Left forelimb (tissue), 1 donor: ENCODE measurements at regions not wholly inside any gene's neighbourhood (a gene's known extent, or its start where the extent isn't known, plus 50 kb on each side); places are given as distances from the start of the nearest gene placed in this dataset.

Experiments
- DNase-seq: peaks from one replicate; pipeline ENCODE4 v3.0.0-alpha.2; 2018; ENCODE audit warnings: low spot score

GRCh38 chr17:53891726-53892125, 69.0 kb downstream of the KIF2B start:
- no peak for DNase-seq

GRCh38 chr17:53892222-53892621, 69.5 kb downstream of the KIF2B start:
- DNase-seq, result no peak

GRCh38 chr17:53894591-53894990, 71.9 kb downstream of the KIF2B start:
- no peak for DNase-seq

GRCh38 chr17:53896047-53896446, 73.3 kb downstream of the KIF2B start:
- DNase-seq, result no peak

- no peak for DNase-seq
These were observed 78.2 kb downstream of the KIF2B start for GRCh38 chr17:53900951-53901350.

- DNase-seq, result no peak
These were observed 84.7 kb downstream of the KIF2B start for GRCh38 chr17:53907435-53907834.

- no peak for DNase-seq
These were observed 87.1 kb downstream of the KIF2B start for GRCh38 chr17:53909802-53910201.

- DNase-seq, result no peak
These were observed 89.4 kb downstream of the KIF2B start for GRCh38 chr17:53912117-53912516.

GRCh38 chr17:53919356-53919755, 96.6 kb downstream of the KIF2B start:
- no peak for DNase-seq

- DNase-seq, result no peak
These were observed 102.1 kb downstream of the KIF2B start for GRCh38 chr17:53924530-53925455.

GRCh38 chr17:53932386-53932785, 109.7 kb downstream of the KIF2B start:
- no peak for DNase-seq

- no peak for DNase-seq
These were observed 112.2 kb downstream of the KIF2B start for GRCh38 chr17:53934931-53935330.

GRCh38 chr17:53941231-53941630, 118.5 kb downstream of the KIF2B start:
- DNase-seq, result no peak

GRCh38 chr17:53942436-53942835, 119.7 kb downstream of the KIF2B start:
- no peak for DNase-seq

- DNase-seq, result no peak
These were observed 120.2 kb downstream of the KIF2B start for GRCh38 chr17:53942898-53943297.

GRCh38 chr17:53948323-53948722, 125.6 kb downstream of the KIF2B start:
- DNase-seq, result no peak

- no peak for DNase-seq
These were observed 126.9 kb downstream of the KIF2B start for GRCh38 chr17:53949473-53950090.

GRCh38 chr17:53950207-53950857, 127.6 kb downstream of the KIF2B start:
- no peak for DNase-seq

GRCh38 chr17:53950858-53951250, 128.1 kb downstream of the KIF2B start:
- no peak for DNase-seq

GRCh38 chr17:53971361-53971760, 148.6 kb downstream of the KIF2B start:
- no peak for DNase-seq

- no peak for DNase-seq
These were observed 157.3 kb downstream of the KIF2B start for GRCh38 chr17:53979991-53980390.

- DNase-seq, result no peak
These were observed 173.4 kb downstream of the KIF2B start for GRCh38 chr17:53996131-53996530.

GRCh38 chr17:53996890-53997289, 174.2 kb downstream of the KIF2B start:
- no peak for DNase-seq
